ENCODE measurements at regions not wholly inside any gene's neighbourhood (a gene's known extent, or its start where the extent isn't known, plus 50 kb on each side); places are given as distances from the start of the nearest gene placed in this dataset.
"Not testable (repeated sequence)": the region's sequence is repeated elsewhere in the genome, so short reads cannot be mapped to it uniquely, and the experiment has no call there.

DNA sequence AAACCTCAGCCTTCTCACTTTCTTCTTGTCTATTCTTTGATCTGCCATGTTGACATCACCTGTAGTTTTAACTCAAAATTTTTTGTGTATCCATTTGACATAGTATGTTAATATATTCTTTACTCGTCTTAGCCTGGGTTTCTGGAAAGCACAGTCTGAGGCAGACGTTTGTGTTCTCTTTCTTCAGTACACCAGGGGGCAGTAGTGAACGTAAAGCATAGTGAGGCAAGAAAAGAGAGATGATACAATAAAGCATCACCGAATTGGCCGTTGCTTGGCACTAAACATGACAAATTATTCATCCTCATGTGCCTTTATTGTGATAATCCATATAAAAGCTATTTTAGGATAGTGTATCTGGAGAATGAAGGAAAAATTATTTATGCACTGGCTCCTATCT is 141.0 kb upstream of the MYRIP start:
- peak; percentile 23 for DNase-seq (ENCODE audit: low read depth)
- TF ChIP-seq, protein P1, sequence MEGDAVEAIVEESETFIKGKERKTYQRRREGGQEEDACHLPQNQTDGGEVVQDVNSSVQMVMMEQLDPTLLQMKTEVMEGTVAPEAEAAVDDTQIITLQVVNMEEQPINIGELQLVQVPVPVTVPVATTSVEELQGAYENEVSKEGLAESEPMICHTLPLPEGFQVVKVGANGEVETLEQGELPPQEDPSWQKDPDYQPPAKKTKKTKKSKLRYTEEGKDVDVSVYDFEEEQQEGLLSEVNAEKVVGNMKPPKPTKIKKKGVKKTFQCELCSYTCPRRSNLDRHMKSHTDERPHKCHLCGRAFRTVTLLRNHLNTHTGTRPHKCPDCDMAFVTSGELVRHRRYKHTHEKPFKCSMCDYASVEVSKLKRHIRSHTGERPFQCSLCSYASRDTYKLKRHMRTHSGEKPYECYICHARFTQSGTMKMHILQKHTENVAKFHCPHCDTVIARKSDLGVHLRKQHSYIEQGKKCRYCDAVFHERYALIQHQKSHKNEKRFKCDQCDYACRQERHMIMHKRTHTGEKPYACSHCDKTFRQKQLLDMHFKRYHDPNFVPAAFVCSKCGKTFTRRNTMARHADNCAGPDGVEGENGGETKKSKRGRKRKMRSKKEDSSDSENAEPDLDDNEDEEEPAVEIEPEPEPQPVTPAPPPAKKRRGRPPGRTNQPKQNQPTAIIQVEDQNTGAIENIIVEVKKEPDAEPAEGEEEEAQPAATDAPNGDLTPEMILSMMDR (IDR thresholded peaks at IDR 0.05; ENCODE audit: low read depth, low read length, missing control alignments): peak; percentile 74
- in situ Hi-C loops (cut with HindIII; ENCODE audit: low sequenced_read_pairs): no loop called here
- H3K4me3 ChIP-seq (ENCODE audit: low read depth, low read length): no peak overlapping the region

DNA sequence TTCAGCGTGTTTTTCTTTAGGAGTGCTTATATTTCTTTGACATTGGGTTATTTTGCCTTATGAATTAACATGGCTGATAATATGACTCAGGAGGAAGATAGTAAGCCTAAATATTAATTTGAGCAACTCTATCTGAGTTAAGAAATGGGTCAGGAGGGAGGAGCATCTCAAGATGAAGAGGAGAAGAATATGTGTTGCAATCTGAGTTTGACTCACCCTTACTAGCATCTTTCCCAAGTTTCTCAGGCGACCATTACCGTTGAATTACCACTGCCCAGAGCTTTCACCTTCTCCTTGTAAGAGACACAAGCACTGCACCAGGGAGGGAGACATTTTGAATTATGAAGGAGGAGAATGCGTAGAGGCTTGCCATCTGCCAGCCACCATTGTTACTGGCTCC is 138.3 kb upstream of the MYRIP start:
- TF ChIP-seq, protein P1 (IDR thresholded peaks at IDR 0.05; ENCODE audit: low read depth, low read length, missing control alignments): no peak
- H3K4me3 ChIP-seq (ENCODE audit: low read depth, low read length): no peak overlapping the region
- in situ Hi-C loops (cut with HindIII; ENCODE audit: low sequenced_read_pairs): no loop called here
- DNase-seq (ENCODE audit: low read depth): no peak

DNA sequence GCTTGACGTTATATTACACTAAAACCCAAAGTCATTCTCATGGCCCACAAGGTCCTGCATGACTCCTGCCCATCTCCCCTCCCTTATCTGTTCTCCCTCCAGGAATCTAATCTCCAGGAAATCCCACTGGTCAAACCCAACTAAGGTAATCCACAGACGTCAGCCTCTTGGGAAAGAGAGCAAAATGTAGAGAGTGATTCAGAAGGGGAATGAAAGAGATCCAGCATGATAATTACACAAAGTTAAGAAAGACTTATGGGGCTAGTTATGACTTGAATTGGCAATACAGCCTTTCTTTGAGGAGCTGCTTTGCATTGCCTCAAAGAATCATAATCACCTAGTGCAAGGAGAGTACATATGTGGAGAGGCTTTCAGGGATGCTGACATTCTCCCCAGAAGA is 137.8 kb upstream of the MYRIP start:
- in situ Hi-C loops (cut with HindIII; ENCODE audit: low sequenced_read_pairs): no loop called here
- TF ChIP-seq, protein P1 (IDR thresholded peaks at IDR 0.05; ENCODE audit: low read depth, low read length, missing control alignments): no peak
- DNase-seq (ENCODE audit: low read depth): no peak
- no peak overlapping the region for H3K4me3 ChIP-seq (ENCODE audit: low read depth, low read length)

DNA sequence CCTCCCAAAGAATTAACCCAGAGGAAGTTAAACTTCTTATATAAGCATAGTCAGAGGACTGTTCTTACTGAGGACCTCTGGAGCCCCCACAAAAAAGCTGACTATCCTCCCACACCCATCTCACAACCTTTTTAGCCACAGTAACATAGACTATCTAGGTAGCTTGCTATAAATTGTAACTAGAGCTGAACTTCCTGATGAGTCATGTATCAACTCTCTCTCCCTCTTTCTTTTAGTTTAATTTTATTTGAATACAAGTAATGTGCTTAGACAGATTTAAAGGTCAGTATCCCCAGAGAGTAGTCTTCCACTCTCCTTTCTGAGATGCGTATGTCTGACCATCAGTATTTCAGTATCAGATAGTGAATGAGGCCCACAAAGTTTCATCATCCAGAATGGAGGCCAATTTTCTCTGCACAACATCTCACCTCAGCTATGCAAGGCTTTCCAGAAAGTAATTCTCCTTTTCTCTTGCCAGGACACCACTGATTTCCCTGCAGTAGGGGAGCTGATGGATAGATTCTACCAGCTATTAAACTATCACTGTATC is 104.0 kb upstream of the MYRIP start:
- TF ChIP-seq, protein P1 (IDR thresholded peaks at IDR 0.05; ENCODE audit: low read depth, low read length, missing control alignments): no peak
- H3K4me3 ChIP-seq (ENCODE audit: low read depth, low read length): no peak overlapping the region
- in situ Hi-C loops (cut with HindIII; ENCODE audit: low sequenced_read_pairs): no loop called here
- DNase-seq (ENCODE audit: low read depth): no peak

DNA sequence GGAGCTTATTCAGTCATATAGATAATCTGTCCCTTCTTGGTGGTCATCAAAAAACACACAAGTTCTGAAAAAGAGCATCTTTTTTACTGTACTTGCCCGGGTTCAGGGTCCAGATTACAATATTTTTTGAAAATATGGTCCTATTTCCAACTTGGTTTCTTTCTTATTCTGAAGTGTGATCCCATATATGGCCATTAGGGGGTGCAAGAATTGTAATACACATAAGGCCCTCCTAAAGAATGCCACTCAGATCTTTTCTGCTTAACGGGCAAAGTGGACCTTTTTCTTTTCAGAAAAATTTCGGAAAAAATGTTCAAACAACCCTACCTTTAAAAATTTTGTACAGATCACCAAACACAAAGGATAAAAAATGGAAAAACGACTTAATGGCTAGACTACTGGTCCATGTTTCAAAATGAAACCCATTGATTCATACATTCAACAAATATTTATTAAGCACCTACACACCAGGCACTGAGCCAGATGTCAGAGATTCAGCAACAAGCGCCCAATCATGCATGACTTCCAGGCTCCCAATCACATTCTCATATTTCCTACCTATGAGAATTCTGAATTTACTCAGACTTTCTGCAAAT is 102.0 kb upstream of the MYRIP start:
- in situ Hi-C loops (cut with HindIII; ENCODE audit: low sequenced_read_pairs): no loop called here
- H3K4me3 ChIP-seq (ENCODE audit: low read depth, low read length): no peak overlapping the region
- peak; percentile 22 for DNase-seq (ENCODE audit: low read depth)
- TF ChIP-seq, protein P1 (IDR thresholded peaks at IDR 0.05; ENCODE audit: low read depth, low read length, missing control alignments): peak; percentile 60

DNA sequence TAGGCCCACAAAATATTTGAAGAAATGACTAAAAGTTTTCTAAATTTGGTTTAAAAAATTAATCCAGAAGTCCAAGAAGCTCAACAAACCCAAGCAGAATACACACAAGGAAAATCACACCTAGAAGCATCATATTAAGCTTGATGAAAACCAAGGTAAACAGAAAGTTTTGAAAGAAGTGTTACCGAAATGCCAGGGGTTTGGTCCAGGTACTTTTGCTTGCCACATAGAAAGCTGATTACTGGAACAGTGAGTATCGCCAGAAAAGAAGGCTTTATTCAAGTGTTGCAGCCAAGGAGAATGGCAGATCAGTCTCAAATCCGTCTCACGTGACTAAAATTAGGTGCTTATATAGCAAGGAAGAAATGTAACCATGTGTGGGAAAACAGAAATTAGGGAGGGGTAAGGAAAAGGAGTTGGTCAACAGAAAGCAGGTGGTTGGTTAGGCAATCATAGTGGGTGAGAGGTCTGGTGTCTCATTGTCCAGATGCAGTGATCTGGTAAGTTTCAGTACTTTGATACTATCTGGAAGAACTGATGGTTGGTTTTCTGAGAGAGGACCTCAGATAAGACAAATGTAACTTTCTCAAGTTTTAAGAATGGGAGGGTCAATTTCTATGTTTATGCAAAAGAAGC is 96.9 kb upstream of the MYRIP start:
- in situ Hi-C loops (cut with HindIII; ENCODE audit: low sequenced_read_pairs): no loop called here
- DNase-seq (ENCODE audit: low read depth): no peak
- H3K4me3 ChIP-seq (ENCODE audit: low read depth, low read length): no peak overlapping the region
- TF ChIP-seq, protein P1 (IDR thresholded peaks at IDR 0.05; ENCODE audit: low read depth, low read length, missing control alignments): no peak

DNA sequence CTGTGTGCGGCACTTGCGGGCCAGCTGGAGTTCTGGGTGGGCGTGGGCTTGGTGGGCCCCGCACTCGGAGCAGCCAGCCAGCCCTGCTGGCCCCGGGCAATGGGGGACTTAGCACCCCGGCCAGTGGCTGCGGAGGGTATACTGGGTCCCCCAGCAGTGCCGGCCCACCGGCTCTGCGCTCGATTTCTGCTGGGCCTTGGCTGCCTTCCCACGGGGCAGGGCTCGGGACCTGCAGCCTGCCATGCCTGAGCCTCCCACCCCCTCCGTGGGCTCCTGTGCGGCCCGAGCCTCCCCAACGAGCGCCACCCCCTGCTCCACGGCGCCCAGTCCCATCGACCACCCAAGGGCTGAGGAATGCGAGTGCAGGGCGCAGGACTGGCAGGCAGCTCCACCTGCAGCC is 96.1 kb upstream of the MYRIP start:
- H3K4me3 ChIP-seq (ENCODE audit: low read depth, low read length); in situ Hi-C loops (cut with HindIII; ENCODE audit: low sequenced_read_pairs); DNase-seq (ENCODE audit: low read depth): not testable (repeated sequence)
